DND-41 (cell line): ENCODE measurements at regions not wholly inside any gene's neighbourhood (a gene's known extent, or its start where the extent isn't known, plus 50 kb on each side); places are given as distances from the start of the nearest gene placed in this dataset.

ENCODE experiments used
- CTCF ChIP-seq: IDR thresholded peaks from 2 replicates; pipeline ENCODE4 v1.5.1; 2012; ENCODE audit warnings: borderline replicate concordance, low read length, moderate library complexity, mild to moderate bottlenecking; ENCODE audit not compliant: poor library complexity, severe bottlenecking; ENCODE audit errors: extremely low read depth
- EZH2 ChIP-seq: IDR thresholded peaks from 3 replicates; pipeline ENCODE4 v1.6.1; 2012; ENCODE audit warnings: borderline replicate concordance, low read depth, mild to moderate bottlenecking, moderate library complexity, low read length, inconsistent platforms; ENCODE audit not compliant: severe bottlenecking

GRCh38 chr1:36570478-36571060 is 87.9 kb upstream of the CSF3R start:
- no peak for TF ChIP-seq CTCF
- no peak for TF ChIP-seq EZH2
